A549 (cell line): ENCODE measurements at regions not wholly inside any gene's neighbourhood (a gene's known extent, or its start where the extent isn't known, plus 50 kb on each side); places are given as distances from the start of the nearest gene placed in this dataset.
"Not testable (repeated sequence)": the region's sequence is repeated elsewhere in the genome, so short reads cannot be mapped to it uniquely, and the experiment has no call there.

ENCODE experiments used
- ATAC-seq, 2 experiments: fragments of 200-7000 bp in 1 of 2; fragments of >200 bp in 1 of 2; cut with Nextera tagmentation in 1 of 2; cut with Tn5 transposase in 1 of 2; 3 replicates each; pipeline versions ENCODE4 v1.8.0 to v1.9.1; 2018 to 2020; ENCODE audit warnings: mild to moderate bottlenecking in 1 of 2, moderate library complexity in 1 of 2
- CTCF ChIA-PET: fragments of 300-600 bp; sonication (Branson Sonifier 250); formaldehyde crosslinking; extraction: SDS; loops from one replicate; lab custom pipeline; 2021; ENCODE audit warnings: antibody characterized with exemption, inconsistent platforms; lab: Yijun Ruan, JAX
- POLR2A ChIA-PET: fragments of 350-600 bp; formaldehyde crosslinking; extraction: SDS; loops from one replicate; lab custom pipeline; 2021; ENCODE audit warnings: antibody characterized with exemption, inconsistent platforms; lab: Yijun Ruan, JAX
- DNase-seq, 2 experiments: peaks; one replicate each; pipeline versions ENCODE4 v3.0.0 to v3.0.0-alpha.2; 2011 to 2016; ENCODE audit warnings: low read depth in 1 of 2, low spot score in 1 of 2
- FAIRE-seq: peaks from 2 replicates; lab custom pipeline; 2011; peaks lifted over from hg19 to GRCh38; lab: Jason Lieb, UNC
- H3K27ac ChIP-seq, 2 experiments: fragments of >200 bp; sonication (Bioruptor Twin); formaldehyde crosslinking; 3 replicates each; pipeline ENCODE4 v1.5.1; 2016 to 2017
- H3K4me1 ChIP-seq: fragments of >200 bp; sonication (Bioruptor Twin); formaldehyde crosslinking; 3 replicates; pipeline ENCODE4 v1.6.1; 2016
- H3K4me2 ChIP-seq: fragments of >200 bp; sonication (Bioruptor Twin); formaldehyde crosslinking; 3 replicates; pipeline ENCODE4 v1.6.1; 2016
- H3K4me3 ChIP-seq: fragments of >200 bp; sonication (Bioruptor Twin); formaldehyde crosslinking; 3 replicates; pipeline ENCODE4 v1.5.1; 2016
- H3K9me3 ChIP-seq: fragments of >200 bp; sonication (Bioruptor Twin); formaldehyde crosslinking; 3 replicates; pipeline ENCODE4 v1.6.1; 2016
- CBX8 ChIP-seq: fragments of 200-600 bp; sonication (generic); IDR thresholded peaks from 2 replicates; pipeline ENCODE4 v1.6.1; 2016
- CEBPB ChIP-seq, 2 experiments: fragments of >200 bp in 1 of 2; sonication (Bioruptor Twin) in 1 of 2; formaldehyde crosslinking in 1 of 2; IDR thresholded peaks; 2 replicates each; pipeline ENCODE4 v1.6.1; 2012 to 2016
- EHF ChIP-seq: fragments of 250-450 bp; sonication (Bioruptor Pico); IDR thresholded peaks from 2 replicates; pipeline ENCODE4 v1.5.0; 2020; ENCODE audit warnings: mild to moderate bottlenecking
- ESRRA ChIP-seq: fragments of 150-350 bp; IDR thresholded peaks from 2 replicates; pipeline ENCODE4 v1.6.1; 2014; ENCODE audit warnings: mild to moderate bottlenecking, low read length, borderline replicate concordance
- FOXS1 ChIP-seq: fragments of 250-450 bp; sonication (Bioruptor Pico); IDR thresholded peaks from 2 replicates; pipeline ENCODE4 v1.5.0; 2020; ENCODE audit warnings: mild to moderate bottlenecking, moderate library complexity
- GATA3 ChIP-seq: IDR thresholded peaks from 2 replicates; pipeline ENCODE4 v1.6.1; 2012; ENCODE audit warnings: borderline replicate concordance
- HES2 ChIP-seq: fragments of >200 bp; sonication (Bioruptor Twin); formaldehyde crosslinking; IDR thresholded peaks from 2 replicates; pipeline ENCODE4 v1.6.1; 2016
- HMGXB4 ChIP-seq: fragments of 250-450 bp; sonication (Bioruptor Pico); IDR thresholded peaks from 2 replicates; pipeline ENCODE4 v1.5.0; 2021; ENCODE audit warnings: mild to moderate bottlenecking, moderate library complexity, borderline replicate concordance
- HOXA7 ChIP-seq: fragments of 250-450 bp; sonication (Bioruptor Pico); IDR thresholded peaks from 2 replicates; pipeline ENCODE4 v1.5.0; 2020; ENCODE audit warnings: mild to moderate bottlenecking, moderate library complexity
- HOXB5 ChIP-seq: fragments of 250-450 bp; sonication (Bioruptor Pico); IDR thresholded peaks from 2 replicates; pipeline ENCODE4 v1.5.0; 2020; ENCODE audit warnings: mild to moderate bottlenecking, moderate library complexity
- JUN ChIP-seq, 2 experiments: fragments of >200 bp; sonication (Bioruptor Twin); formaldehyde crosslinking; IDR thresholded peaks; 2 replicates in 1 of 2; 3 replicates in 1 of 2; pipeline ENCODE4 v1.6.1; 2016 to 2017
- KDM1A ChIP-seq: fragments of 200-600 bp; sonication (generic); IDR thresholded peaks from 2 replicates; pipeline ENCODE4 v1.6.1; 2016; ENCODE audit warnings: low read depth, mild to moderate bottlenecking
- KDM5A ChIP-seq: fragments of 200-600 bp; sonication (generic); IDR thresholded peaks from 2 replicates; pipeline ENCODE4 v1.6.1; 2016; ENCODE audit warnings: antibody characterized with exemption, mild to moderate bottlenecking
- NFE2L2 ChIP-seq: fragments of 150-350 bp; conservative IDR thresholded peaks from 2 replicates; pipeline ENCODE4 v1.6.1; 2014; ENCODE audit warnings: low read length
- NPAS2 ChIP-seq: fragments of 250-450 bp; sonication (Bioruptor Pico); IDR thresholded peaks from 2 replicates; pipeline ENCODE4 v1.8.0; 2022; ENCODE audit warnings: mild to moderate bottlenecking, moderate library complexity, borderline replicate concordance
- PBX3 ChIP-seq: IDR thresholded peaks from 2 replicates; pipeline ENCODE4 v1.6.1; 2012
- PHF8 ChIP-seq: fragments of 200-600 bp; sonication (generic); IDR thresholded peaks from 2 replicates; pipeline ENCODE4 v1.6.1; 2016; ENCODE audit warnings: low read depth, mild to moderate bottlenecking, antibody characterized with exemption, moderate library complexity, borderline replicate concordance
- POLR2AphosphoS2 ChIP-seq: conservative IDR thresholded peaks from 2 replicates; pipeline ENCODE4 v1.6.1; 2012; ENCODE audit warnings: low read length, improper control_type of control experiment, inconsistent platforms
- RAD21 ChIP-seq, 2 experiments: fragments of >200 bp in 1 of 2; sonication (Bioruptor Twin) in 1 of 2; formaldehyde crosslinking in 1 of 2; IDR thresholded peaks in 1 of 2; conservative IDR thresholded peaks in 1 of 2; 2 replicates in 1 of 2; 3 replicates in 1 of 2; pipeline ENCODE4 v1.6.1; 2012 to 2018; ENCODE audit warnings: inconsistent platforms in 1 of 2
- RCOR1 ChIP-seq: fragments of 150-350 bp; IDR thresholded peaks from 2 replicates; pipeline ENCODE4 v1.6.1; 2014; ENCODE audit warnings: antibody characterized with exemption, low read length, low read depth
- SMC3 ChIP-seq: fragments of >200 bp; sonication (Bioruptor Twin); formaldehyde crosslinking; IDR thresholded peaks from 3 replicates; pipeline ENCODE4 v1.6.1; 2018; ENCODE audit warnings: inconsistent platforms
- SREBF2 ChIP-seq: fragments of 450-650 bp; IDR thresholded peaks from 2 replicates; pipeline ENCODE4 v1.6.1; 2014; ENCODE audit warnings: mild to moderate bottlenecking, moderate library complexity
- TFCP2L1 ChIP-seq: fragments of 250-450 bp; sonication (Bioruptor Pico); IDR thresholded peaks from 2 replicates; pipeline ENCODE4 v1.5.0; 2021; ENCODE audit warnings: mild to moderate bottlenecking
- USF2 ChIP-seq: fragments of 450-650 bp; IDR thresholded peaks from 2 replicates; pipeline ENCODE4 v1.6.1; 2014; ENCODE audit warnings: antibody characterized with exemption
- ZC3H11A ChIP-seq: fragments of 450-650 bp; IDR thresholded peaks from 2 replicates; pipeline ENCODE4 v1.6.1; 2014; ENCODE audit warnings: antibody characterized with exemption, mild to moderate bottlenecking
- WGBS: methylation state at CpG from one replicate; pipeline ENCODE4 v1.1.6; 2017; ENCODE audit errors: missing lambda C conversion rate; 5-methylcytosine and 5-hydroxymethylcytosine counted together

- Histone ChIP-seq H3K9me3 (no peaks in the 10 kb centered on the region), H3K4me1 (no peaks in the 10 kb centered on the region), H3K4me2 (no peak overlapping the region), H3K4me3 (no peak overlapping the region), H3K27ac (no peak overlapping the region)
- no peak for TF ChIP-seq KDM1A
- no peak for TF ChIP-seq RCOR1
- no peak for TF ChIP-seq HMGXB4 (CRISPR knock-in tag)
- no peak for TF ChIP-seq SMC3
- TF ChIP-seq TFCP2L1 (CRISPR knock-in tag): no peak
- no peak for TF ChIP-seq GATA3
- no peak for TF ChIP-seq RAD21 (conservative IDR thresholded peaks at IDR 0.05 in 1 of 2, IDR thresholded peaks at IDR 0.05 in 1 of 2)
- TF ChIP-seq POLR2AphosphoS2: no peak
- TF ChIP-seq EHF (CRISPR knock-in tag): no peak
- no peak for TF ChIP-seq HOXA7 (CRISPR knock-in tag)
- TF ChIP-seq ESRRA: no peak
- TF ChIP-seq JUN (IDR thresholded peaks at IDR 0.05): no peak
- no peak for TF ChIP-seq NFE2L2
- TF ChIP-seq PHF8: no peak
- TF ChIP-seq SREBF2: no peak
- TF ChIP-seq CEBPB (IDR thresholded peaks at IDR 0.05): no peak
- WGBS: 9% methylated on average over 2 of the region's 2 CpGs
- ATAC-seq (no peak), DNase-seq (no peak), FAIRE-seq (no peak)
- ChIA-PET CTCF (no interaction called here), POLR2A (no interaction called here)
These were observed 97.3 kb downstream of the C11orf87 start for GRCh38 chr11:109519253-109519652.

- DNase-seq: no peak
- POLR2A ChIA-PET: no interaction called here
- no peaks in the 10 kb centered on the region for H3K4me1 ChIP-seq
- no peak overlapping the region for H3K4me3 ChIP-seq
- ATAC-seq: no peak
- H3K9me3 ChIP-seq: no peaks in the 10 kb centered on the region
- FAIRE-seq: no peak
- CTCF ChIA-PET: no interaction called here
- H3K4me2 ChIP-seq: no peak overlapping the region
- TF ChIP-seq CBX8 (no peak), ZC3H11A (no peak), HES2 (no peak), HOXB5 (no peak), KDM5A (no peak), PBX3 (no peak), PHF8 (no peak)
- TF ChIP-seq, all 56 proteins: peak for 0
- no peak overlapping the region for H3K27ac ChIP-seq
- 4% methylated on average over 1 of the region's 1 CpG for WGBS
These were observed 99.6 kb downstream of the C11orf87 start for GRCh38 chr11:109521571-109522086.

- H3K4me3 ChIP-seq: no peak overlapping the region
- FAIRE-seq: no peak
- POLR2A ChIA-PET: no interaction called here
- 22% methylated on average over 2 of the region's 2 CpGs for WGBS
- ATAC-seq: no peak
- no peak for TF ChIP-seq HMGXB4 (CRISPR knock-in tag)
- TF ChIP-seq NPAS2 (CRISPR knock-in tag): no peak
- TF ChIP-seq FOXS1 (CRISPR knock-in tag): no peak
- no peak for TF ChIP-seq EHF (CRISPR knock-in tag)
- TF ChIP-seq HOXA7 (CRISPR knock-in tag): no peak
- TF ChIP-seq ESRRA: no peak
- TF ChIP-seq USF2: no peak
- no peak for TF ChIP-seq NFE2L2
- TF ChIP-seq KDM1A: no peak
- TF ChIP-seq GATA3: no peak
- no peak for TF ChIP-seq ZC3H11A
- TF ChIP-seq KDM5A: no peak
- CTCF ChIA-PET: no interaction called here
- H3K27ac ChIP-seq: no peak overlapping the region
- H3K4me2 ChIP-seq: no peak overlapping the region
- H3K4me1 ChIP-seq: no peaks in the 10 kb centered on the region
- H3K9me3 ChIP-seq: no peaks in the 10 kb centered on the region
- no peak for DNase-seq
These were observed 100.2 kb downstream of the C11orf87 start for GRCh38 chr11:109522116-109522755.

GRCh38 chr11:109525636-109526035 is 103.6 kb downstream of the C11orf87 start:
- H3K27ac ChIP-seq, POLR2A ChIA-PET, H3K9me3 ChIP-seq, H3K4me1 ChIP-seq, FAIRE-seq, H3K4me3 ChIP-seq, ATAC-seq, CTCF ChIA-PET, H3K4me2 ChIP-seq, DNase-seq: not testable (repeated sequence)
- 45% methylated on average over 7 of the region's 7 CpGs for WGBS
